ENCODE measurements at regions not wholly inside any gene's neighbourhood (a gene's known extent, or its start where the extent isn't known, plus 50 kb on each side); places are given as distances from the start of the nearest gene placed in this dataset.

GRCh38 chr16:56140645-56141044 is 50.6 kb upstream of the GNAO1 start:
- H3K36me3 ChIP-seq (replicated peaks): no peaks in the 10 kb centered on the region
- no peaks in the 10 kb centered on the region for H3K27me3 ChIP-seq (replicated peaks)
- no peak for TF ChIP-seq CTCF (IDR thresholded peaks at IDR 0.05; ENCODE audit: low read depth, low read length, missing control alignments)
- in situ Hi-C loops (cut with HindIII; ENCODE audit: low pct_ligation_motif_present, low sequenced_read_pairs): no loop called here
- no peak for DNase-seq
- no peak overlapping the region for H3K27ac ChIP-seq
- H3K4me3 ChIP-seq (ENCODE audit: low read depth, low read length): no peak overlapping the region

GRCh38 chr16:56137269-56137668 is 54.0 kb upstream of the GNAO1 start:
- H3K27ac ChIP-seq: no peak overlapping the region
- no peak overlapping the region for H3K4me3 ChIP-seq (ENCODE audit: low read depth, low read length)
- no peaks in the 10 kb centered on the region for H3K36me3 ChIP-seq (replicated peaks)
- DNase-seq: no peak
- TF ChIP-seq CTCF (IDR thresholded peaks at IDR 0.05; ENCODE audit: low read depth, low read length, missing control alignments): no peak
- in situ Hi-C loops (cut with HindIII; ENCODE audit: low pct_ligation_motif_present, low sequenced_read_pairs): no loop called here
- no peaks in the 10 kb centered on the region for H3K27me3 ChIP-seq (replicated peaks)

GRCh38 chr16:56136256-56136655 is 55.0 kb upstream of the GNAO1 start:
- in situ Hi-C loops (cut with HindIII; ENCODE audit: low pct_ligation_motif_present, low sequenced_read_pairs): no loop called here
- no peaks in the 10 kb centered on the region for H3K27me3 ChIP-seq (replicated peaks)
- H3K27ac ChIP-seq: no peak overlapping the region

GRCh38 chr16:56134790-56135189 is 56.5 kb upstream of the GNAO1 start:
- TF ChIP-seq CTCF (IDR thresholded peaks at IDR 0.05; ENCODE audit: low read depth, low read length, missing control alignments): no peak
- DNase-seq: no peak
- in situ Hi-C loops (cut with HindIII; ENCODE audit: low pct_ligation_motif_present, low sequenced_read_pairs): no loop called here
- no peaks in the 10 kb centered on the region for H3K36me3 ChIP-seq (replicated peaks)
- H3K27ac ChIP-seq: no peak overlapping the region
- no peak overlapping the region for H3K4me3 ChIP-seq (ENCODE audit: low read depth, low read length)
- H3K27me3 ChIP-seq (replicated peaks): no peaks in the 10 kb centered on the region

More at GRCh38 chr16:56136256-56136655, 55.0 kb upstream of the GNAO1 start:
- DNase-seq: no peak
- no peak overlapping the region for H3K4me3 ChIP-seq (ENCODE audit: low read depth, low read length)
- no peak for TF ChIP-seq CTCF (IDR thresholded peaks at IDR 0.05; ENCODE audit: low read depth, low read length, missing control alignments)
- H3K36me3 ChIP-seq (replicated peaks): no peaks in the 10 kb centered on the region

GRCh38 chr16:56125922-56126321 is 65.4 kb upstream of the GNAO1 start:
- TF ChIP-seq CTCF (IDR thresholded peaks at IDR 0.05; ENCODE audit: low read depth, low read length, missing control alignments): no peak
- H3K27me3 ChIP-seq (replicated peaks): no peaks in the 10 kb centered on the region
- H3K27ac ChIP-seq: no peak overlapping the region
- H3K4me3 ChIP-seq (ENCODE audit: low read depth, low read length): no peak overlapping the region
- in situ Hi-C loops (cut with HindIII; ENCODE audit: low pct_ligation_motif_present, low sequenced_read_pairs): no loop called here
- DNase-seq: no peak
- no peaks in the 10 kb centered on the region for H3K36me3 ChIP-seq (replicated peaks)

GRCh38 chr16:56122251-56122650 is 69.0 kb upstream of the GNAO1 start:
- Histone ChIP-seq H3K36me3 (replicated peaks) (no peaks in the 10 kb centered on the region), H3K27ac (no peak overlapping the region), H3K27me3 (replicated peaks) (no peaks in the 10 kb centered on the region), H3K4me3 (ENCODE audit: low read depth, low read length) (no peak overlapping the region)
- DNase-seq: no peak
- in situ Hi-C loops (cut with HindIII; ENCODE audit: low pct_ligation_motif_present, low sequenced_read_pairs): no loop called here
- TF ChIP-seq CTCF (IDR thresholded peaks at IDR 0.05; ENCODE audit: low read depth, low read length, missing control alignments): no peak

Data from brain microvascular endothelial cell (primary cell).